SU-DHL-6 (cell line): ENCODE measurements at regions not wholly inside any gene's neighbourhood (a gene's known extent, or its start where the extent isn't known, plus 50 kb on each side); places are given as distances from the start of the nearest gene placed in this dataset.
"Not testable (repeated sequence)": the region's sequence is repeated elsewhere in the genome, so short reads cannot be mapped to it uniquely, and the experiment has no call there.

Source experiments
- H2AFZ ChIP-seq: fragments of 200-600 bp; sonication (generic); 2 replicates; pipeline ENCODE4 v1.6.1; 2014; ENCODE audit warnings: low read depth, mild to moderate bottlenecking, moderate library complexity, mixed read lengths, antibody characterized with exemption, low read length; ENCODE audit not compliant: severe bottlenecking
- H3F3A ChIP-seq: fragments of 200-600 bp; shearing (Covaris generic); 2 replicates; pipeline ENCODE4 v1.6.0; 2016; ENCODE audit warnings: antibody characterized with exemption, mild to moderate bottlenecking; ENCODE audit not compliant: insufficient read depth
- H3K27ac ChIP-seq: fragments of 200-600 bp; sonication (generic); 2 replicates; pipeline ENCODE4 v1.5.1; 2016; ENCODE audit warnings: low read depth, mild to moderate bottlenecking, low read length, moderate library complexity, mixed read lengths
- H3K27me3 ChIP-seq: fragments of 200-600 bp; sonication (generic), shearing (Covaris generic); 2 replicates; pipeline ENCODE4 v1.6.0; 2014; ENCODE audit warnings: mild to moderate bottlenecking, low read length
- H3K36me3 ChIP-seq: fragments of 200-600 bp; sonication (generic); 2 replicates; pipeline ENCODE4 v1.6.1; 2014; ENCODE audit warnings: mild to moderate bottlenecking, low read length, mixed read lengths
- H3K4me2 ChIP-seq: fragments of 300-600, 200-600 bp; shearing (Covaris generic), sonication (generic); 2 replicates; pipeline ENCODE4 v1.6.0; 2014; ENCODE audit warnings: low read length, low read depth, mild to moderate bottlenecking; ENCODE audit not compliant: poor library complexity, severe bottlenecking
- H3K4me3 ChIP-seq: fragments of 200-600 bp; sonication (generic); 2 replicates; pipeline ENCODE4 v1.5.1; 2014; ENCODE audit warnings: antibody characterized with exemption, low read length, mild to moderate bottlenecking, mixed read lengths; ENCODE audit not compliant: insufficient read depth, poor library complexity, severe bottlenecking
- H3K79me2 ChIP-seq: fragments of 200-600 bp; sonication (generic); 2 replicates; pipeline ENCODE4 v1.6.1; 2014; ENCODE audit warnings: mild to moderate bottlenecking, low read length, moderate library complexity; ENCODE audit not compliant: insufficient read depth
- H3K9ac ChIP-seq: fragments of 200-600 bp; sonication (generic); 2 replicates; pipeline ENCODE4 v1.7.0; 2014; ENCODE audit warnings: mild to moderate bottlenecking, low read length
- H3K9me2 ChIP-seq: fragments of 200-600 bp; sonication (generic); replicated peaks from 2 replicates; pipeline ENCODE4 v1.6.1; 2014; ENCODE audit warnings: low read length; ENCODE audit not compliant: insufficient read depth
- H3K9me3 ChIP-seq: fragments of 200-600 bp; sonication (generic); 2 replicates; pipeline ENCODE4 v1.6.1; 2014; ENCODE audit warnings: low read length, mixed read lengths; ENCODE audit not compliant: insufficient read depth
- H4K20me1 ChIP-seq: fragments of 200-600 bp; sonication (generic); 2 replicates; pipeline ENCODE4 v1.6.1; 2014; ENCODE audit warnings: low read depth, mild to moderate bottlenecking, antibody characterized with exemption, low read length, moderate library complexity, mixed read lengths
- CTCF ChIP-seq: fragments of 200-600 bp; sonication (generic); IDR thresholded peaks from one replicate; pipeline ENCODE4 v1.5.1; 2017; ENCODE audit warnings: antibody characterized with exemption, mild to moderate bottlenecking, low read length, moderate library complexity; ENCODE audit not compliant: insufficient read depth, poor library complexity, severe bottlenecking
- EZH2phosphoT487 ChIP-seq: fragments of 200-600 bp; sonication (generic), shearing (Covaris generic); conservative IDR thresholded peaks from 2 replicates; pipeline ENCODE4 v1.6.1; 2018; ENCODE audit warnings: mild to moderate bottlenecking, antibody characterized with exemption, low read length, moderate library complexity, mixed read lengths

GRCh38 chr5:82720213-82721086 is 356.7 kb downstream of the TMEM167A start:
- no peak overlapping the region for H3K4me2 ChIP-seq
- TF ChIP-seq EZH2phosphoT487, result no peak
- no peak for TF ChIP-seq CTCF
- no peaks in the 10 kb centered on the region for H3K27me3 ChIP-seq
- no peak overlapping the region for H2AFZ ChIP-seq
- H3K4me3 ChIP-seq, result no peak overlapping the region
- no peaks in the 10 kb centered on the region for H3K9me3 ChIP-seq
- H3K79me2 ChIP-seq, result no peaks in the 10 kb centered on the region
- H3K36me3 ChIP-seq, result no peaks in the 10 kb centered on the region
- H4K20me1 ChIP-seq, result no peaks in the 10 kb centered on the region
- no peak overlapping the region for H3K9ac ChIP-seq
- H3F3A ChIP-seq, result no peaks in the 10 kb centered on the region
- no peaks in the 10 kb centered on the region for H3K9me2 ChIP-seq
- no peak overlapping the region for H3K27ac ChIP-seq

- no peak overlapping the region for H3K4me3 ChIP-seq
- no peak for TF ChIP-seq EZH2phosphoT487
- no peak for TF ChIP-seq CTCF
- no peak overlapping the region for H3K4me2 ChIP-seq
- no peaks in the 10 kb centered on the region for H3K79me2 ChIP-seq
- no peaks in the 10 kb centered on the region for H3K9me2 ChIP-seq
- no peaks in the 10 kb centered on the region for H3K9me3 ChIP-seq
- no peak overlapping the region for H3K9ac ChIP-seq
- H3K36me3 ChIP-seq, result no peaks in the 10 kb centered on the region
- no peaks in the 10 kb centered on the region for H3F3A ChIP-seq
- H3K27ac ChIP-seq, result no peak overlapping the region
- no peak overlapping the region for H2AFZ ChIP-seq
- H3K27me3 ChIP-seq, result no peaks in the 10 kb centered on the region
- H4K20me1 ChIP-seq, result no peaks in the 10 kb centered on the region
These were observed 357.8 kb downstream of the TMEM167A start for GRCh38 chr5:82719368-82719767.

GRCh38 chr5:82717738-82718137 is 359.5 kb downstream of the TMEM167A start:
- Histone ChIP-seq H3K4me2 (no peak overlapping the region), H3K9me2 (no peaks in the 10 kb centered on the region)
- no peak for TF ChIP-seq EZH2phosphoT487
- TF ChIP-seq CTCF, result no peak

GRCh38 chr5:82714732-82715131 is 362.5 kb downstream of the TMEM167A start:
- not testable (repeated sequence) for H3K4me3 ChIP-seq, H3K9ac ChIP-seq

More at GRCh38 chr5:82717738-82718137, 359.5 kb downstream of the TMEM167A start:
- H3K79me2 ChIP-seq, result no peaks in the 10 kb centered on the region
- no peak overlapping the region for H3K27ac ChIP-seq
- H3K27me3 ChIP-seq, result no peaks in the 10 kb centered on the region
- H3K4me3 ChIP-seq, result no peak overlapping the region
- H3K9me3 ChIP-seq, result no peaks in the 10 kb centered on the region
- no peaks in the 10 kb centered on the region for H3K36me3 ChIP-seq
- H4K20me1 ChIP-seq, result no peaks in the 10 kb centered on the region
- H2AFZ ChIP-seq, result no peak overlapping the region
- no peak overlapping the region for H3K9ac ChIP-seq
- no peaks in the 10 kb centered on the region for H3F3A ChIP-seq

More at GRCh38 chr5:82714732-82715131, 362.5 kb downstream of the TMEM167A start:
- H3K9me2 ChIP-seq, H3F3A ChIP-seq, H3K79me2 ChIP-seq, H4K20me1 ChIP-seq, H3K27ac ChIP-seq, H3K27me3 ChIP-seq, H2AFZ ChIP-seq, H3K4me2 ChIP-seq, H3K36me3 ChIP-seq, H3K9me3 ChIP-seq: not testable (repeated sequence)
